Endothelial cell of umbilical vein (primary cell): ENCODE measurements at regions not wholly inside any gene's neighbourhood (a gene's known extent, or its start where the extent isn't known, plus 50 kb on each side); places are given as distances from the start of the nearest gene placed in this dataset.

Experiments used
- BruUV-seq: library from RNA; stranded (reverse); fragments of 400-500 nt; replicated peaks from 2 replicates; lab custom pipeline; 2021; lab: Mats Ljungman, UMichigan
- CTCF ChIA-PET: fragments of 300-600, 350-600 bp; sonication (Branson Sonifier 250); formaldehyde crosslinking; loops from one replicate; lab custom pipeline; 2021; ENCODE audit warnings: antibody characterized with exemption, inconsistent platforms; lab: Charles Lee
- POLR2A ChIA-PET: fragments of 300-600, 350-600 bp; sonication (Branson Sonifier 250); formaldehyde crosslinking; loops from one replicate; lab custom pipeline; 2021; ENCODE audit warnings: antibody characterized with exemption, inconsistent platforms; lab: Charles Lee
- DNase-seq: peaks from one replicate; pipeline ENCODE4 v3.0.0-alpha.2; 2011; ENCODE audit warnings: low read depth, low spot score
- FAIRE-seq: peaks from 2 replicates; lab custom pipeline; 2011; peaks lifted over from hg19 to GRCh38; lab: Jason Lieb, UNC
- H2AFZ ChIP-seq: 2 replicates; pipeline ENCODE4 v1.6.0; 2012; ENCODE audit warnings: low read depth, low read length, control low read depth, inconsistent platforms
- H3K27ac ChIP-seq: 2 replicates; pipeline ENCODE4 v1.5.1; 2011; ENCODE audit warnings: low read depth, mild to moderate bottlenecking, control low read depth, low read length, moderate library complexity; ENCODE audit not compliant: insufficient read depth
- H3K27me3 ChIP-seq, 2 experiments: 2 replicates each; pipeline versions ENCODE4 v1.6.0 to v1.6.1; 2011; ENCODE audit warnings: low read length in 2 of 2, mixed read lengths in 1 of 2; ENCODE audit not compliant: control insufficient read depth in 2 of 2, insufficient read depth in 2 of 2
- H3K36me3 ChIP-seq, 2 experiments: 2 replicates in 1 of 2; 3 replicates in 1 of 2; pipeline ENCODE4 v1.5.1; 2011; ENCODE audit warnings: low read length in 2 of 2, mild to moderate bottlenecking in 1 of 2, moderate library complexity in 1 of 2; ENCODE audit not compliant: control insufficient read depth in 2 of 2, insufficient read depth in 2 of 2; ENCODE audit errors: extremely low read depth in 1 of 2
- H3K4me1 ChIP-seq: 3 replicates; pipeline ENCODE4 v1.5.1; 2011; ENCODE audit warnings: mild to moderate bottlenecking, low read length; ENCODE audit not compliant: control insufficient read depth, insufficient read depth; ENCODE audit errors: extremely low read depth
- H3K4me2 ChIP-seq: 2 replicates; pipeline ENCODE4 v1.6.1; 2011; ENCODE audit warnings: low read length, control low read depth, mixed read lengths; ENCODE audit not compliant: insufficient read depth
- H3K4me3 ChIP-seq, 3 experiments: fragments of 200-600 bp in 1 of 3; sonication (generic), shearing (Covaris generic) in 1 of 3; replicated peaks in 1 of 3; 2 replicates each; pipeline ENCODE4 v1.5.1; 2011 to 2016; ENCODE audit warnings: control low read depth in 3 of 3, low read length in 3 of 3, mild to moderate bottlenecking in 2 of 3, inconsistent platforms in 1 of 3, low read depth in 1 of 3, moderate library complexity in 1 of 3; ENCODE audit not compliant: insufficient read depth in 1 of 3
- H3K79me2 ChIP-seq: 2 replicates; pipeline ENCODE4 v1.6.0; 2012; ENCODE audit warnings: low read length, inconsistent platforms; ENCODE audit not compliant: control insufficient read depth, insufficient read depth
- H3K9ac ChIP-seq: replicated peaks from 2 replicates; pipeline ENCODE3; 2011; ENCODE audit warnings: low read length, control low read depth; ENCODE audit not compliant: insufficient read depth; ENCODE audit errors: extremely low read depth
- H3K9me1 ChIP-seq: replicated peaks from 3 replicates; pipeline ENCODE4 v1.6.0; 2011; ENCODE audit warnings: mild to moderate bottlenecking, low read length; ENCODE audit not compliant: control insufficient read depth, insufficient read depth; ENCODE audit errors: extremely low read depth
- H3K9me3 ChIP-seq: replicated peaks from 2 replicates; pipeline ENCODE4 v1.5.1; 2012; ENCODE audit warnings: low read length, inconsistent platforms; ENCODE audit not compliant: control insufficient read depth, insufficient read depth
- H4K20me1 ChIP-seq: replicated peaks from 2 replicates; pipeline ENCODE3; 2011; ENCODE audit warnings: mild to moderate bottlenecking, low read length; ENCODE audit not compliant: control insufficient read depth, insufficient read depth; ENCODE audit errors: extremely low read depth
- EZH2 ChIP-seq: IDR thresholded peaks from 2 replicates; pipeline ENCODE4 v1.6.1; 2012; ENCODE audit warnings: borderline replicate concordance, low read depth, mild to moderate bottlenecking, moderate library complexity, low read length, inconsistent platforms; ENCODE audit not compliant: severe bottlenecking
- FOS ChIP-seq: IDR thresholded peaks from 2 replicates; pipeline ENCODE4 v1.6.1; 2011; ENCODE audit warnings: mild to moderate bottlenecking, low read length, moderate library complexity, borderline replicate concordance; ENCODE audit not compliant: insufficient read depth
- JUN ChIP-seq: IDR thresholded peaks from 2 replicates; pipeline ENCODE4 v1.6.1; 2011; ENCODE audit warnings: borderline replicate concordance, low read depth; ENCODE audit not compliant: insufficient read length, insufficient read depth
- MYC ChIP-seq: IDR thresholded peaks from one replicate; pipeline ENCODE4 v1.6.1; 2011; ENCODE audit warnings: mild to moderate bottlenecking, low read depth, low read length
- POLR2A ChIP-seq: IDR thresholded peaks from 2 replicates; pipeline ENCODE4 v1.6.1; 2012; ENCODE audit warnings: low read depth, mild to moderate bottlenecking, control low read depth, low read length
- POLR2AphosphoS5 ChIP-seq: IDR thresholded peaks from 2 replicates; pipeline ENCODE4 v1.6.1; 2012; ENCODE audit warnings: low read depth, mild to moderate bottlenecking, control low read depth, low read length, moderate library complexity; ENCODE audit not compliant: insufficient read depth
- dilution Hi-C: fragments of 300-500 bp; cut with MboI; formaldehyde crosslinking; loops from one replicate; pipeline ENCODE4 v1.15.0; 2019; ENCODE audit warnings: low sequenced_read_pairs; ENCODE audit not compliant: extremely low pct_ligation_motif_present
- intact Hi-C: fragments of 100-400 bp; cut with micrococcal nuclease; formaldehyde crosslinking; loops from one replicate; pipeline ENCODE4 v1.10.0; 2022
- TF ChIP-seq, protein P1 (sequence below), 2 donors: IDR thresholded peaks; 1 replicate in 1 of 2; 2 replicates in 1 of 2; pipeline ENCODE4 v1.5.1; 2011; ENCODE audit warnings: low read length in 2 of 2, mild to moderate bottlenecking in 2 of 2, moderate library complexity in 2 of 2, control low read depth in 1 of 2, inconsistent platforms in 1 of 2, low read depth in 1 of 2; ENCODE audit not compliant: insufficient read depth in 1 of 2; ENCODE audit errors: extremely low read depth in 1 of 2

DNA sequence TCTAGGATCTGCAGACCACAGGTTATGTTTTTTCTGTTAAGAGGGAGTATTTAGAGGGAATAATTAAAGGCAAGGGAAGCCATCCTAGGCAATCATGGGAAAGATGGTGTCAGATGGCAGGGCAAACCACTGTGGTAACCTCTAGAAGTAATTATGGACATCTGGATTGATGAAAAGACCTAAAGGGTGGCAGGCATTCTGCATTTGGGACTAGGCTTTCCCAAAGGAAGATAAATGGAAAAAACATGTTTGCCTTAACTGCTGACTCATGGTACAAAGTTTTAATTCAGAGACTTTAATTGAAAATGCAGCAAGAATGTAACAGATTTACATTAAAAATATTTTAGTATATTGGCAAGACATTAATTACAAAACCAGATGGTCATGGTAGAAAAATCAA lies 88.1 kb downstream of the TMEM30B start:
- Histone ChIP-seq H3K27ac (no peak overlapping the region), H3K27me3 (no peaks in the 10 kb centered on the region), H3K9me1 (no peaks in the 10 kb centered on the region), H3K79me2 (no peaks in the 10 kb centered on the region), H3K4me3 (no peak overlapping the region), H3K9ac (no peak overlapping the region), H3K9me3 (no peaks in the 10 kb centered on the region), H4K20me1 (no peaks in the 10 kb centered on the region), H3K36me3 (no peaks in the 10 kb centered on the region), H3K4me1 (peaks cover 8% of the 10 kb centered on the region), H3K4me2 (no peak overlapping the region), H2AFZ (no peak overlapping the region)
- FAIRE-seq (peak; percentile 21), DNase-seq (no peak)
- intact Hi-C loops (no loop called here), dilution Hi-C loops (no loop called here)
- CTCF ChIA-PET = no interaction called here
- TF ChIP-seq POLR2AphosphoS5 (no peak), JUN (no peak), EZH2 (no peak), FOS (no peak), MYC (no peak), POLR2A (no peak)
- TF ChIP-seq, protein P1, sequence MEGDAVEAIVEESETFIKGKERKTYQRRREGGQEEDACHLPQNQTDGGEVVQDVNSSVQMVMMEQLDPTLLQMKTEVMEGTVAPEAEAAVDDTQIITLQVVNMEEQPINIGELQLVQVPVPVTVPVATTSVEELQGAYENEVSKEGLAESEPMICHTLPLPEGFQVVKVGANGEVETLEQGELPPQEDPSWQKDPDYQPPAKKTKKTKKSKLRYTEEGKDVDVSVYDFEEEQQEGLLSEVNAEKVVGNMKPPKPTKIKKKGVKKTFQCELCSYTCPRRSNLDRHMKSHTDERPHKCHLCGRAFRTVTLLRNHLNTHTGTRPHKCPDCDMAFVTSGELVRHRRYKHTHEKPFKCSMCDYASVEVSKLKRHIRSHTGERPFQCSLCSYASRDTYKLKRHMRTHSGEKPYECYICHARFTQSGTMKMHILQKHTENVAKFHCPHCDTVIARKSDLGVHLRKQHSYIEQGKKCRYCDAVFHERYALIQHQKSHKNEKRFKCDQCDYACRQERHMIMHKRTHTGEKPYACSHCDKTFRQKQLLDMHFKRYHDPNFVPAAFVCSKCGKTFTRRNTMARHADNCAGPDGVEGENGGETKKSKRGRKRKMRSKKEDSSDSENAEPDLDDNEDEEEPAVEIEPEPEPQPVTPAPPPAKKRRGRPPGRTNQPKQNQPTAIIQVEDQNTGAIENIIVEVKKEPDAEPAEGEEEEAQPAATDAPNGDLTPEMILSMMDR (IDR thresholded peaks at IDR 0.05; ENCODE audit: extremely low read depth in 1 of 2, insufficient read depth in 1 of 2, low read depth in 1 of 2, low read length in 2 of 2) = no peak
- BruUV-seq = no TSS peak
- POLR2A ChIA-PET = no interaction called here
